ENCODE measurements at regions not wholly inside any gene's neighbourhood (a gene's known extent, or its start where the extent isn't known, plus 50 kb on each side); places are given as distances from the start of the nearest gene placed in this dataset.

DNA sequence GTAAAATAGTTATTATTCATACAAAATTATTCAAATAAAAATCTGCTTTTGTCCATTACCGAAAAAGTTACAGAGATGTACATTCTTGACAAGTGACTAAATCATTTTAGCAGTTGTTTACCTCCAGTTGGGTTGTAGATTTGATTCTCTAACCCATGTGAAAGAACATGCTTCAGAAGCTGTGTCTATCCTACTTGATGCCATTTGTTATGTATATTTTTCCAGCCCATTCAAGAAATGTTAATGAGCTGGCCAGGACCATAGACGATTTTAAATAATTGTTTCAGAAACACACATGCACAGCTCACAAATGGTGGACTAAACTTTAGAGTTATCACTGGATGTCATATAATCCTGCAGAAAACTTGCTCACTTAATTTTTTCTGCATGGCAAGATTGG is 391.1 kb upstream of the REG3G start (continued):
- TF ChIP-seq, protein P1, sequence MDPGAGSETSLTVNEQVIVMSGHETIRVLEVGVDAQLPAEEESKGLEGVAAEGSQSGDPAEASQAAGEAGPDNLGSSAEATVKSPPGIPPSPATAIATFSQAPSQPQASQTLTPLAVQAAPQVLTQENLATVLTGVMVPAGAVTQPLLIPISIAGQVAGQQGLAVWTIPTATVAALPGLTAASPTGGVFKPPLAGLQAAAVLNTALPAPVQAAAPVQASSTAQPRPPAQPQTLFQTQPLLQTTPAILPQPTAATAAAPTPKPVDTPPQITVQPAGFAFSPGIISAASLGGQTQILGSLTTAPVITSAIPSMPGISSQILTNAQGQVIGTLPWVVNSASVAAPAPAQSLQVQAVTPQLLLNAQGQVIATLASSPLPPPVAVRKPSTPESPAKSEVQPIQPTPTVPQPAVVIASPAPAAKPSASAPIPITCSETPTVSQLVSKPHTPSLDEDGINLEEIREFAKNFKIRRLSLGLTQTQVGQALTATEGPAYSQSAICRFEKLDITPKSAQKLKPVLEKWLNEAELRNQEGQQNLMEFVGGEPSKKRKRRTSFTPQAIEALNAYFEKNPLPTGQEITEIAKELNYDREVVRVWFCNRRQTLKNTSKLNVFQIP (CRISPR knock-in tag; IDR thresholded peaks at IDR 0.05; ENCODE audit: borderline replicate concordance, low read depth) = no peak
- TF ChIP-seq ZFP3 (CRISPR knock-in tag; IDR thresholded peaks at IDR 0.05) (no peak), SNAI2 (CRISPR knock-in tag; IDR thresholded peaks at IDR 0.05) (no peak), CSDC2 (CRISPR knock-in tag; IDR thresholded peaks at IDR 0.05) (no peak), ZNF70 (CRISPR knock-in tag; IDR thresholded peaks at IDR 0.05) (no peak), TOX (CRISPR knock-in tag; IDR thresholded peaks at IDR 0.05; ENCODE audit: borderline replicate concordance) (no peak)

DNA sequence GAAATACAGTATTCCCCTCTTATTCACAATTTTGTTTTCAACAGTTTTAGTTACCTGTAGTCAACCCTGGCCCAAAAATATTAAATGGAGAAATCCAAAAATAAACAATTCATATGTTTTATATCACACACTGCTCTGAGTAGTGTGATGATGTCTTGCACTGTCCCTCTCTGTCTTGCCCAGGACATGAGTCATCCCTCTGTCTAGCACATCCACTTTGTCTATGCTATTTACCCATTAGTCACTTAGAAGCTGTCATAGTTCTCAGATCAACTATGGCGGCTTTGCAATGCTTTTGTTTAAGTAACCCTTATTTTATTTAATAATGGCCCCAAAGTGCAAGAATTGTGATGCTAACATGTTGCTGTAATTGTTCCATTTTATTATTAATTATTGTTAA is 380.6 kb upstream of the REG3G start:
- TF ChIP-seq ISL1 (CRISPR knock-in tag; IDR thresholded peaks at IDR 0.05) = peak; percentile 68
- TF ChIP-seq ESRRG (CRISPR knock-in tag; IDR thresholded peaks at IDR 0.05) = no peak
- no peak for ATAC-seq

DNA sequence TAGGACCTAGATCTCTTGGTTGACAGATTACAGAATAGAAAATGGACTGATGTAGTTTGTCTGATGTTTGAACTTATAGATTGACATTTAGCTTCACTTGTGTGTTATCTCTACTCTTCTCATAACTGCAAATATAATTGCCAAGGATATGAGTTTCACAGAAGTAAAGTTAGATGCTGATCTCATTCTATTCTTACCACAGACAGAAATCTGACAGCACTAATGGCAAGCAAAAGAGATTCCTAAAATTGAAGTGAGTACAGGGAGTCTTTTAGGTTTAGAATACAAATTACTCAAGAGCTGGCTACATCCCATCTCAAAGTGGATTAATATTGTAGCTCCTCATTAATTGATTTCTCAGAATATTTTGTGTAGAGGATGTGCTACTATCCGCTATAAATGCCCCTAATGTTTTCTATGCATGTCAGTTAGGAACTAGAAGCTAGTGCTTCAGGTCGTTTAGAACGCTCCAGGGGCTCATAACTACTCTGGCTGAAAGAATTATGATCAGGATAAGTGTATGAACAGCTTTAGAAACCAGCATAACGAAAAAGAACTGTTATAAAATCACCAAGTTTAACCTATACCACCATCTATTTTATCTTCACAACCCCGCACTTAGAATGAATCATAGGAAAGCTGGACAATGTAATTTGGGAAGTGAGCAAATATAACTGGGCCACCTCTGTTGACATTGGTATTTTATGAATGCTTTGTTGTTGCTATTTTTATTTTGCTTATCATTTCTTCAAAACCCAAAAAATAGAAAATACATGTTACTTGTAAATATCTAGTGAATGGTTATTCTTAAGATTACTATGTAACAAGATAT is 378.8 kb upstream of the REG3G start:
- no peak for ATAC-seq
- TF ChIP-seq, protein P2, sequence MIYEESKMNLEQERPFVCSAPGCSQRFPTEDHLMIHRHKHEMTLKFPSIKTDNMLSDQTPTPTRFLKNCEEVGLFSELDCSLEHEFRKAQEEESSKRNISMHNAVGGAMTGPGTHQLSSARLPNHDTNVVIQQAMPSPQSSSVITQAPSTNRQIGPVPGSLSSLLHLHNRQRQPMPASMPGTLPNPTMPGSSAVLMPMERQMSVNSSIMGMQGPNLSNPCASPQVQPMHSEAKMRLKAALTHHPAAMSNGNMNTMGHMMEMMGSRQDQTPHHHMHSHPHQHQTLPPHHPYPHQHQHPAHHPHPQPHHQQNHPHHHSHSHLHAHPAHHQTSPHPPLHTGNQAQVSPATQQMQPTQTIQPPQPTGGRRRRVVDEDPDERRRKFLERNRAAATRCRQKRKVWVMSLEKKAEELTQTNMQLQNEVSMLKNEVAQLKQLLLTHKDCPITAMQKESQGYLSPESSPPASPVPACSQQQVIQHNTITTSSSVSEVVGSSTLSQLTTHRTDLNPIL (CRISPR knock-in tag; IDR thresholded peaks at IDR 0.05; ENCODE audit: low read depth) = no peak
- TF ChIP-seq ZC3H10 (CRISPR knock-in tag; IDR thresholded peaks at IDR 0.05) (no peak), RARB (CRISPR knock-in tag; IDR thresholded peaks at IDR 0.05) (no peak), ARNTL (CRISPR knock-in tag; IDR thresholded peaks at IDR 0.05; ENCODE audit: borderline replicate concordance, low read depth) (no peak), TOX (CRISPR knock-in tag; IDR thresholded peaks at IDR 0.05; ENCODE audit: borderline replicate concordance) (no peak), ZFP3 (CRISPR knock-in tag; IDR thresholded peaks at IDR 0.05) (no peak), ZFP30 (CRISPR knock-in tag; IDR thresholded peaks at IDR 0.05) (no peak), ZNF70 (CRISPR knock-in tag; IDR thresholded peaks at IDR 0.05) (no peak), PPARA (CRISPR knock-in tag; IDR thresholded peaks at IDR 0.05; ENCODE audit: borderline replicate concordance) (no peak)
- TF ChIP-seq, protein P3, sequence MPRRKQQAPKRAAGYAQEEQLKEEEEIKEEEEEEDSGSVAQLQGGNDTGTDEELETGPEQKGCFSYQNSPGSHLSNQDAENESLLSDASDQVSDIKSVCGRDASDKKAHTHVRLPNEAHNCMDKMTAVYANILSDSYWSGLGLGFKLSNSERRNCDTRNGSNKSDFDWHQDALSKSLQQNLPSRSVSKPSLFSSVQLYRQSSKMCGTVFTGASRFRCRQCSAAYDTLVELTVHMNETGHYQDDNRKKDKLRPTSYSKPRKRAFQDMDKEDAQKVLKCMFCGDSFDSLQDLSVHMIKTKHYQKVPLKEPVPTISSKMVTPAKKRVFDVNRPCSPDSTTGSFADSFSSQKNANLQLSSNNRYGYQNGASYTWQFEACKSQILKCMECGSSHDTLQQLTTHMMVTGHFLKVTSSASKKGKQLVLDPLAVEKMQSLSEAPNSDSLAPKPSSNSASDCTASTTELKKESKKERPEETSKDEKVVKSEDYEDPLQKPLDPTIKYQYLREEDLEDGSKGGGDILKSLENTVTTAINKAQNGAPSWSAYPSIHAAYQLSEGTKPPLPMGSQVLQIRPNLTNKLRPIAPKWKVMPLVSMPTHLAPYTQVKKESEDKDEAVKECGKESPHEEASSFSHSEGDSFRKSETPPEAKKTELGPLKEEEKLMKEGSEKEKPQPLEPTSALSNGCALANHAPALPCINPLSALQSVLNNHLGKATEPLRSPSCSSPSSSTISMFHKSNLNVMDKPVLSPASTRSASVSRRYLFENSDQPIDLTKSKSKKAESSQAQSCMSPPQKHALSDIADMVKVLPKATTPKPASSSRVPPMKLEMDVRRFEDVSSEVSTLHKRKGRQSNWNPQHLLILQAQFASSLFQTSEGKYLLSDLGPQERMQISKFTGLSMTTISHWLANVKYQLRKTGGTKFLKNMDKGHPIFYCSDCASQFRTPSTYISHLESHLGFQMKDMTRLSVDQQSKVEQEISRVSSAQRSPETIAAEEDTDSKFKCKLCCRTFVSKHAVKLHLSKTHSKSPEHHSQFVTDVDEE (CRISPR knock-in tag; IDR thresholded peaks at IDR 0.05) = no peak

- peak; percentile 61; the same call in 1 of the 2 replicates for TF ChIP-seq ISL1 (CRISPR knock-in tag; IDR thresholded peaks at IDR 0.05)
- no peak for TF ChIP-seq GLIS3 (CRISPR knock-in tag; IDR thresholded peaks at IDR 0.05)
Observed at GRCh38 chr2:78648558-78648957, 376.9 kb upstream of the REG3G start.

DNA sequence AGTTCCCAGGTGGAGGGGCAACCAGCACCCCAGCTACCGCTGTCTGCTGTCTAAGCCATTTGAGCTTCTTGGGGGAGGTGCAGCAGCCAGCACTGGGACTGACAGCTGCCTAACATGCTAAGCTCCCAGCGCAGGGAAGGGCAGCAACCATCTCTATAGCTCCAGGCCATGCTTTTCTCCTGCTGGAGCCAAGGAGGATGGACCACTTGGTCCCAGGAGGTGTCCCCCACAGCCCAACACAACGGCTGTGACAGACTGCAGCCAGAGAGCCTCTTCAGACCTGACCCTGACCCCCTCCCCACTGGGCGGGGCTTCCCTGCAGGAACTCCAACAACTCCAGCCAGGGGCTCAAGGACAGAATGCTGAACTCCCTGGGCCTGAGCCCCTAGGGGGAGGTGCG is 370.6 kb upstream of the REG3G start:
- no peak for ATAC-seq
- TF ChIP-seq TCF4 (CRISPR knock-in tag; IDR thresholded peaks at IDR 0.05; ENCODE audit: borderline replicate concordance) = no peak
- TF ChIP-seq, protein P1 (CRISPR knock-in tag; IDR thresholded peaks at IDR 0.05; ENCODE audit: borderline replicate concordance, low read depth) = no peak
- TF ChIP-seq ZNF8 (CRISPR knock-in tag; IDR thresholded peaks at IDR 0.05) = no peak
- TF ChIP-seq ISL1 (CRISPR knock-in tag; IDR thresholded peaks at IDR 0.05) = no peak

More at GRCh38 chr2:78648558-78648957, 376.9 kb upstream of the REG3G start:
- ATAC-seq = no peak

Measured in SK-N-SH treated with all-trans-retinoic acid at 6 μM for 48 hours (cell line).